ENCODE measurements at regions not wholly inside any gene's neighbourhood (a gene's known extent, or its start where the extent isn't known, plus 50 kb on each side); places are given as distances from the start of the nearest gene placed in this dataset.
A peak's percentile ranks its signal among the peaks of the same experiment; 100 is the strongest.

DNA sequence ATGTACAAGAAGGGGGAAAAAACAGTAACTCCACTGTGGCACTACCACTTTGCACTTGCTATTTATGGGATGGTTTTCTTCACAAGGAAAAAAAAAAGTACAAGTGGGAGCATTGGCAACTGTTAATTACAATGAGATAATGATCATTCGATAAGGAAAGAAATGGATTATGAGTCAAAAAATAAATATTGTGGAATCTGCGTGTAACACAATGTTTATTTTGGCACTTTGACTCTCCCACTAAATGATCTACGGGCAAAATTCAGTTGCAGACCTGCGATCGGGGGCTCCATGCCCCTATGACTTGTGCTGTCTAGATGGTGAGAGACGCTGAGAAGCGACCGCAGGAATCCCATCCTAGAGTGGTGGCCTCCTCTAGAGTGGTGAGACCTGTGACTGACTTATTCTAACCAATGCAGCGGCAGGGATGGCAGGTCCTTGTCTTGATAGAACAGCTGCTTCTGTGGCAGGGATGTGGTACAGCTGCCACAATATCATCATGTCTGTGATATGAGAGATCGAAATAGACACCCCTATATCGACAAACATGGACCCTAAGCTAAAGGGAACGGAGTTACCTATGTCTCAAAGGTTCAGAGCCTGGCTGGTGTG, 345.0 kb upstream of the KLF6 start:
- no peak for DNase-seq

DNA sequence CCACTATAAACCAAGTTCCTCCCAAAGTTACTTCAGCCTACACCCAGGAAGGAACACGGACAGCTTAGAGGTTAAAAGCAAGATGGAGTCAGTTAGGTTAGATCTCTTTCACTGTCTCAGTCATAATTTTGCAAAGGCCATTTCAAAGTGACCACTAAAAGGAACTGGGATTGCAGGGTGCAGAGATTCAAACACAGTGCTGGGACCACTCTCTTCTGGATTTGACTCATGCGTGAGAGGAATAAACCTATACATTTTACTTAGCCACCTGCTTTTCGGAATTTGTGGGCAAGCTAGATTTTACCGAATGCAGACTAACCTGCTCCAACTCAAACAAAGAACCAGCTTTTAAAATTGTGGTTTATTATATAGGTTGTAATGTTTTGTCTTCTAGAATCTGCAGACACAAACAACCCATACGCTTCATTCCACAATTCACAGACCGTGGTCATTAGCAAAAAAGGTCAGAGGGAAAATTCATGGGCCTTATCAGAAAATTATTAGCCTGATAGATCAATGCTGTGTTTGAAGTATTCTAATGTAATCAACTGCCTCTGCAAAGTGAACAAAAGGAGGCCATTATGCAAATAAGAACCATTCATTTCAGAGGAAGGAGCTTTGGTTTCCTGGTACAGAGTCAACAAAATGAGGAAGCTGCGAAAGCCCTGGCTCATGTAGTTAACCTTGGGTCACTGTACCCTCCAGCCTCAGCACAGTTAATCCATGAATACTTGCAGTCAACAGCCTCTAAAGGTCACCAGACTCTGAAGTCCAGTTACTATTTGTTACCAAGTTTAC, 342.7 kb upstream of the KLF6 start:
- DNase-seq, result no peak

DNA sequence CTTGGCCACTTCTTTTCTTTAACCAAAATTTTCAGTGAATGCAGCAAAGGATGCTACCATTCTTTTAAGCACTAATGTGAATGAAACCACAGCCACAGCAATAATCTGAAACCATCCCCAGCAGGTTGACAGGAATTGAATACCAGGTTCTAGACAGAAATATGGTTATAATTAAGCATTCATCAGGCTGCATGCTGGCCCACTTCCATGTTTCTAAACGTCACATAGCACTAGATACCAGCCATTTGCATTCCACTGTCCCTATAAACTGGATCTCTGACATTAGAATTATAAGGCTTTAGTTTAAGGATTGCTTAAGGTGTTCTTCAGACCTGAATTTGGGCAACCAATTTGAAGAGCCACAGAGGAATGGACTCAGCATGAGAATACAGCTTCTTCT, 340.8 kb upstream of the KLF6 start:
- no peak for DNase-seq

DNA sequence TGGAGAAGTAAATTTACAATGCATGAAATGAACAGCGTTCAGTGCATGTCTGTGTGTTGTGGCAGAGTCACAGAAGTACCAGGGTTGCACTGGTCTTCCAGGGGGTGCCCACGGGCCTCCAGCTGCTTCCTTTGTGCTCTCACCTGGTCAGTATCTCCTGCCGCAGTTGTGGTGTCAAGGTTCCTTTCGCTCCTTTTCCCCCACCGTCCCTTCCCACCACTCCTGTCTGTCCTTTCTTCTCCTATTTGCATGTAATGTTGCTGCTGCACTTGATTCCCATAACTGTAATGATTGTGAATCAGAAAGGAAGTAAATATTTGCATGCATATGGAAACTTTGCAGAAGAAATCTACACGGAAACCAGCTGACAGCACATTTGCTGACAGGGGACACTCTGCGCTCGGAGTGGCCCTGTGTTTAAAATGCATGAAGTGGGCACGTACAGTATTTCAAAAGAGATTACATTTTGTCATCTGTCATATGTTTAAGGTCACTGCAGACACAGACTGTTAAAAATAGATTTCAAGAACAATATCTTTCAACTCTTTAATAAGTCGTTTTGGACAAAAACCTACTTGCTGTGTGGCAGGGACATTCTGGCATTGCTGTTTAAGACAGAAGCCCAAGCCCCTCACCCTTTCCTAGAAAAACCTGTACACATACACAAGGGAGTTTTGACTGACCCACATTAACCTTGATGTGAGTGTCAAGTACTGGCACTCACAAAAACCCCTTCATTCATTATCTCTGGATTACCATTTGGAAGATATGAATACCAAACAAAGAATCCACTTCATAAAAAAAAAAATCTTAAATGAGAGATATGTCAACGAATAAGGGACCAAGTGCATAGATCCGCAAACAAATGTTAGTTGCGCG, 336.7 kb upstream of the KLF6 start:
- DNase-seq, result no peak

DNA sequence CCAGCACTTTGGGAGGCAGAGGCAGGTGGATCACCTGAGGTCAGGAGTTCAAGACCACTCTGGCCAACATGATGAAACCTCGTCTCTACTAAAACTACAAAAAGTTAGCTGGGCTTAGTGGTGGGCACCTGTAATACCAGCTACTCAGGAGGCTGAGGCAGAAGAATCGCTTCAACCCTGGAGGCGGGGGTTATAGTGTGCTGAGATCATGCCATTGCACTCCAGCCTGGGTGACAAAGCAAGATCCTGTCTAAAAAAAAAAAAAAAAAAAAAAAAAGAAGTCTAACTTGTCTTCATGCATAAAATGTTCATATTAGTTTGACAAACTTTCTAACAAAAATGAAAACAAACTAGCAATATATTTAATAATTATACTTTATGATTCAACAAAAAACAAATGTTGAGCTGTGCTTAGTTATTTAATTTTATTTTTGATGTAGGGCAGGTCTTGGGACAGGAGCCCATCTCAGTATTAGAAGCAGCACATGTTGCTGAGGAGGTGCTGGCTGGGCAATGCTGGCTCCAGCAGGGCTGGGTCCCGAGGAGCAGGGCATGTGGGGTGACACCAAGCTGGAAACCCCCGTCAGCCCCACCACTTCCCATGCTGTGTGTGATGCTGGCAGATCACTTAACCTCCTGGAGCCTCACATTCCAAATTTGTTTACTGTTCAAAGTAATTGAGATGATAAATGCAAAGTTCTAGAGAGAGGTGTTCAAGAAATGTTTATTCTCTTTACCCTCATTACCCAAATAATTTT, 335.3 kb upstream of the KLF6 start:
- peak; percentile 32 for DNase-seq

DNA sequence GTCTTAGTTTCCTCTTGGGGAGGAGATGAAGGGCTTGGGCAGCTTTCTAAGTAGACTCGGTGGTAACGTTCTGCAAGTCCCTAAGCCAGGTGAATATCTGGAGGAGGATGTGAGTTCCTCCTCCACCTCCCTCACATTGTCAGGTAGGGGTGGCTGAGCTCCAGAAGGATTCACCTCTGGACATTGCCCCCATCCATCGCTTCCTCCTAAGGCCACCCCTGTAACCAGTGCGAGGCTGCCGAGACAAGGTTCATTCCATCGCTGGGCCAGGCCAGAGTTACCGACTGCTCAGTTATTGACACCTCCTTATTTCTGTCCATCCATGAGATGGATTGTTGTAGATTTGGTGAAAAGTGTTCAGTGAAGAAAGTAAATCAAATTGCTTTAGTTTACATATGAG, 334.1 kb upstream of the KLF6 start:
- DNase-seq, result no peak

DNA sequence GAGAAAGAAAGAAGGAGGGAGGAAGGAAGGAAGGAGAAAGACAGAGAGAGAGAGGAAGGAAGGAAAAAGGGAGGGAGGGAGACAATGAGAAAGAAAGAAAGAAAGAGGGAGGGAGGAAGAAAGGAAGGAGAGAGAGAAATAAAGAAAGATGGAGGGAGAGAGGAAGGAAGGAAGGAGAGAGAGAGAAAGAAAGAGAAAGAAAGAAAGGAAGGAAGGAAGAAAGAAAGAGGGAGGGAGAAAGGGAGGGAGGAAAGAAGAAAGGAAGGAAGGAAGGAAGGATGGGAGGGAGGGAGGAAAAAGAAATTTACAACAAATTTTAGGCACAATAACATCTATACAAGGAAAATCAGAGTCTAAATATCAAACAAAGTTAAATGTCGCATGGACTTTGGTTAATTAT, 332.6 kb upstream of the KLF6 start:
- DNase-seq, result no peak

DNA sequence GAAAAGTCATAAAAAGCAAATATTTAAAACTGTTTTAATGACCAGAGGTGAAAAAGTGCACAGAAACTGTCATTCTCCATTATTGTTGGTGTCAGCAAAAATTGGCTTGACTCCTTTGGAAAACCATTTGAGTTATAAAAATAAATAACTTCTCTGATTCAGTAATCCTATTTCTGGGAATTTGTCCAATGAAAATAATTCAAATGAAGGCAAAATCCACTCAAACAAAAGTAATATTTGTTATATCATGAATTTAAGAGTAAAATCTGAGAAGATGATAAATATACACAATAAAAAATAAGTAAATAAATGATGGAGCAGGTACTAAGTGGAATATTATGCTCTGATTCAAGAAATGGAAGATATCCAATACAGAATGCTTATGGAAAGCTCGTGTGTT, 326.6 kb upstream of the KLF6 start:
- no peak for DNase-seq

DNA sequence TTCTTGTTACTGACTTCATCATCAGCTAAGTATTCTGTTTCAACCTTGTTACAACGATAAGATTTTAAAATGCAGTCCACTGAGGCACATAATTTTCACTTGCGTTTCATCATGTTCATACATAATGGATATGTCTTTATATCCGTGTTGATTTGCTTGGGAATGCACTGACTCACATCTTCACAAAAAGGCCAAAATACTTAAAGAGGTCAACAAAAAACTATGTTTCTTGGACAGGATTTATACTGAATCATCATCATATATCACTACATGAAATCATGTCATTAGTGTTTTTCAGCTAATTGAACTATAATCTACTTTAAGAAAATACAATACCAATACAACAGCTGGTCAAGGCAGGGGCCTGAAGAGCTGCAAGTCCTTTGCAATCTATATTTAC, 324.5 kb upstream of the KLF6 start:
- no peak for DNase-seq

DNA sequence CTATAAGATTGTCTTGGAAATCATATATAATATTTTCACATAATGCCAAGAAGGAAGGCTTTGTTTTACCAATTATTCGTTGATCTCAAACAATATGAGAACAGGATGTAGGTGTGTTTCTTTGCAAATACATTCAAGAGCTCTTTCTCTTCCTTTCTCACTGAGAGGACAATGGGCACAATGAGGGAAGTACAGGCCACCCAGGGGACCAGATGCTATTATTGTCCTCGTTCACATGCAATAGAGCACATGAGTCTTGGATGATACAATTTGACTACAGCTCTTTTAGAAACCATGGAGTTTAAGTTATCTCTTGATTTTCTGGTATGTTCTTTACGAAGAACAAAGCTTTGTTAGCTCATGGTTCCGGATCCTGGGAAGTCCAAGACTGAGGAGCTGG, 323.7 kb upstream of the KLF6 start:
- no peak for DNase-seq

DNA sequence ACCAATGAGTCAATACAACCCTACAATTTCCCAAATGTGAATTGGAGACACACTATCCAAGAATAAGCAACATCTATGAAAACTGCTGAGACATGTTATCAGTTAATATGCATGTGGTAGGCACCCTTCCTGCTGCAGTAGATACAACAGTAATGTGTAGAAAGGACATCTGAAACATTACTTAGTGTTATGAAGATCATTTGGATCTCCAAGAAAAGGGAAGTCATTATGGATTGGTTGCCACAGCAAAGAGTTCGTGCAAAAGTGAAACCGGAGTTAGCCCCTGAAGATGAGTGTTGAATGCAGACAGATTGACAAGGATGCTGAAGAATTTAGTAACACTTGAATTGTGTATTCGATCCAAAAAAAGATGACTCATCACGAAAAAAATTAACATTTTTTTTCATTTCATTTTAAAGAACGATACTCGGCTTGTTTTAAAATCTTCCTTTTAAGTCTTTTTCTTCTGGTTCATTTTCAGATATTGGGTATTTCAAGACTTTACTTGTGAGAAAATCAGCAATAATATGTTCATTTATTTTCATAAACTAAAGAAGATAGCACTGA, 322.4 kb upstream of the KLF6 start:
- no peak for DNase-seq

DNA sequence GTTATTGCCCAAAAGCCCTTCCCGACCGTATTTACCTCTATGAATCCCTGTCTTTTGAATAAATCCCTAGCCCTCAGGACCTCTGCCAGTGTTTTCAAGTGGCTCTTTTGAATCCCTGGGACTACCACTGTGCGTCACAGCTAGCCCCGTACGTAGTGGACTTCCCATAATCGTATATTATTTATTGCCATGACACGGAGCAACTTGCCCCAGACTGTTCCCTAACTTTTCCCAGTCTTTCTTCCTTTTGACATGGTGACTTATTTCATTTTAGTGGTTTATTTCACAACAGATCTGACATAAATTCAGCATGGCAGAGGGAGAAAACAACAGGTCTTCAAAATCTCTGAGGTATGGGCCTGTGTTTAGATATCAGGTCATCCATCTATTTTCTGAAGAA, 318.6 kb upstream of the KLF6 start:
- DNase-seq, result no peak

DNA sequence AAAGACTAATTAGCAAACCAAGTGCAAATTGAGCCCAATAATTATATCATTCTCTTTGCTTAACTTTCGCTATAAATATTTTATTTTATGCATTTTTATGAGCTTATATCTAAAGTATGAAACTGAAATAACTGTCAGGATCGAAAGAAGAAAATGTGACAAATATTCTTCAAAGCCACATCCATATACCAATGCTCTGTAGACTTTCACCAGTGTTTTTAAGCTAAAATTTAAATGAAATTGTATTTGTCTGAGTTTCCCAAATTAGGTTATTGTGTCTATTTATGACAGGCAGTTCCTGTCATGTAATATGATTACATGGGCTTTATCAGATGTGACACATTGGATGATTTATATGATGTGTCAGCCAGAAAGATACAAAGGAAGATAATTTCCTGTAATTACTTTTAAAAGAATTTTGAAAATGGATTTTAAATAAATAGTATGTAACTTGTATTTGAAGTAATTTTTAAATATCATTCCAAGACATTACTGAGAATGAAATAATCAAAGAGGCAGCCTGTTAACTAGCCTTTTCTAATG, 317.9 kb upstream of the KLF6 start:
- DNase-seq, result no peak

DNA sequence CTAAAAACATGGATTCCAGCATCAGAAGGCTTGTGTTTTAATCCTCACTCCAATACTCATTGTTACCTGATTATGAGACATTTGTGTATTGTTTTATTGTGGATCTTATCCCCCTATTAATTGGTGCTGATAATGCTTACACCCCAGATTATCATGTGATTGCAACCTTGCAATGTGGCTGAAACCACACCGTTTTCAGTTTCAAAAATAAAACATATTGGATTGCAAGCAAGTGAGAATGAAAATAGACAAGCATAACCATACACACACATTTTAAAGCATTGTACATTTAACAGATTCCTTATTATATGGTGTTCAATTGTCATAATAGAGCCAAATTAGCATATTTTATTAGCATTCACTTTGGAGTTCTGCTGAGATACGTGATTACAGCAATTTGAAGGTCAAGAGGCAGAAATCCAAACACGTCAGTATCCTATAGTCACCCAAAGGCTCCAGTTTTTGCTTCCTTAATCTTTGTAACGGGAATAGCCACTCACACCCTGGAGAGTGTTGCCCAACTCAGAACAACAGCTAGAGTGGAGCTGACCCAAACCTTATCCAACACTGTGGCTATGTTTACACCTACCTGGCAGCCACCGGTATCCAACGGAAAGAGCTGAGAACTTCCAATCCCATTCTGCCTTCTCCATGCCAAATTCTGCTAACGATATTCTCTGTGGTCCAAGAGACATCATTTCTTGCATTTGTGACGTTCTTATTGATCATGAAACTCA, 317.1 kb upstream of the KLF6 start:
- DNase-seq, result no peak

DNA sequence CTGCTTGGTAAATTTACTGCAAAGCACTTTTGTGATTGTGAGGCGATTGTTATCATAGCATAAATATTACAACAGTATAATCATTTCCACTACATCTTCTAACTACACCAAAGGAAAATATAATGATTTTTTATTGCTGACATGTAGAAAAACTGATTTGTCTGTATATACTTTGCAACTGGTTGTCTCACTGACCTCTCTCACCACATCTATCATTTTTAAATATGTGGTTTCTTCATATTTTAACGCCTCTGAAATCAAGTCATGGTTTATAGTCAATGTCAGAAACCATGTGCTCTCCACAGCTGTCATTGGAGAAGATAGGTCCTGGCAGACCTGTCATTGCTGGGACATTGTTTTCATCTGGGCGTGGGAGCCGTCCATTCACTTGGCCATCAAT, 315.4 kb upstream of the KLF6 start:
- DNase-seq, result no peak

DNA sequence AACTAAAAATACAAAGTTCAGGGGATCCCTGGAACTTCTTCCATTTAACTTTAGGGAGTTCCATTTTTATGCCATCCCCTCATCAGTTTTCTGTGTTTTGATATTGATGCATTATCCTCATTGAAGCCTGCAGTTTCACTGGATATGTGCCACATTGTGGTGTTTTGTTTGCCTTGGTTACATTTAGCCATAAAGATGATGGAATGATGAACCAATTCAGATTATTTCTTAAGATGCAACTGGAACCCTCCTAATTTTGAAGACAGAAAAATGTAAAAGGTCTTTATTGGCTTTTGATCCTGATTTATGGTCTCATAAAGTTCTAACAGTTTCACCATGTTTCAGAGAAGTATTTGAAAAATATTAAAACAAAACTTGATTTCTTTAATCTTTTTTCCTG, 314.2 kb upstream of the KLF6 start:
- DNase-seq, result no peak

DNA sequence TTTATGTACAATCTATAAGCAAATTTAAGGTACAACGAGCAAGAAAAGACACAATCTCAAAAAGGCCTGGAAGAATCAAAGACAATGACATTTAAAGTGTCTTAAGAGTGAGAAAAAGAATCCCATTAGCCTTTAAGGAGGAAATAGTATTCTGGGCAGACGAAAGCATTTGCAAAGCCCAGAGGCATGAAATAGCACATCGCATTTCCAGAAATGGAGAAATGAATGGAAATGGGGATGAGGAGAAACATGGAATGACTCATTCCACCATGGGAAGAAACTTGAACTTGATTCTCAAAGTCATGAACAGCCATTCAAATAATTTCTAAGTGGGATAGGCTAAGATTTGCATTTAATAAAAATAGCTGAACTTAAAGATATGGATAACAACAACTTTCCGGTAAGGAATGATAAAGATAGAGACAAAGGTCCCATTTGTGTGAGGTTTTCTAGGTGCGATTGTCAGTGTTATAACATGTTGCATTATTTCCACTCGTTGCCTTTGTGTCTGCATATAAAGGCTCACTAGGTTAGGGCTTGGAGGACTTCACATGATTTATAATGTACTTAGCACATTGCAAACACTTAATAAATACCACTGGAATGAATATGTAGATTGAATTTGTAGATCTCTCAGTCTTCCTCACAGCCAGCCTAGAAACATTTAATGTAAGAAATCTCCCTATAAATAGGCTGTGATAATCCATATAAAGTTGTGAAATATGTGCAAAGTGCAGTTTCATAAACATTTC, 310.3 kb upstream of the KLF6 start:
- DNase-seq, result no peak

DNA sequence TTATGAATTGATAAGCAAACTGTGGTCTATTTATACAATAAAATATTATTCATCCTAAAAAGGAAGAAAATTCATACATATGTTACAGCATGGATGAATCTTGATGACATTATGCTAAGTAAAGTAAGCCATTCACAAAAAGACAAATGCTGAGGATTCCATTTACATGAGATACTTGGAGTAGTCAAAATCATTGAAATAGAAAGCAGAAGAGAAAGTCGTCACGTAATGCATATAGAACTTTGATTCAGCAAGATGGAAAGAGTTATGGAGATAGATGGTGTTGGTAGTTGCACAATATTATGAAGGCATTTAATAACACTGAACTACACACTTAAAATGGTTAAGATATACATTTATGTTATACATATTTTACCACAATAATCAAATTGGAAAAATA, 309.7 kb upstream of the KLF6 start:
- no peak for DNase-seq

DNA sequence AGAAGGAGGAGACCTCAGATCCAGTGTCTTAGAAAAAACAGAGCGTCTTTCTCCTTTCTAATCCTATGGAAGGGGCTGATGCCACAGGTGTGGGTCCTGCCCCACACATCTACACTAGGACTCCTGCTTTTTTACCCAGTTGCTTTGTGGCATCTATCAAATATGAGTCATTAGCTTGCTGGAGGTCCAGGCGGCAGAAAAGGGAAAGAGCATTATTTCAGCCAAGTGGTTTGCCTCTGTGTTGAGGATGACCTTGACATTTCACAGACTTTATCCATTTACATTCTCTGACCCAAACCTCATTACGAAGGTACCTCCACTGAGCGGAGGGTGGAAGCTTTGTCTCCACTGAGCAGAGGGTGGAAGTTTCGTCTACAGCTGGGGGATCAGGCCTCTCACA, 308.4 kb upstream of the KLF6 start:
- no peak for DNase-seq

DNA sequence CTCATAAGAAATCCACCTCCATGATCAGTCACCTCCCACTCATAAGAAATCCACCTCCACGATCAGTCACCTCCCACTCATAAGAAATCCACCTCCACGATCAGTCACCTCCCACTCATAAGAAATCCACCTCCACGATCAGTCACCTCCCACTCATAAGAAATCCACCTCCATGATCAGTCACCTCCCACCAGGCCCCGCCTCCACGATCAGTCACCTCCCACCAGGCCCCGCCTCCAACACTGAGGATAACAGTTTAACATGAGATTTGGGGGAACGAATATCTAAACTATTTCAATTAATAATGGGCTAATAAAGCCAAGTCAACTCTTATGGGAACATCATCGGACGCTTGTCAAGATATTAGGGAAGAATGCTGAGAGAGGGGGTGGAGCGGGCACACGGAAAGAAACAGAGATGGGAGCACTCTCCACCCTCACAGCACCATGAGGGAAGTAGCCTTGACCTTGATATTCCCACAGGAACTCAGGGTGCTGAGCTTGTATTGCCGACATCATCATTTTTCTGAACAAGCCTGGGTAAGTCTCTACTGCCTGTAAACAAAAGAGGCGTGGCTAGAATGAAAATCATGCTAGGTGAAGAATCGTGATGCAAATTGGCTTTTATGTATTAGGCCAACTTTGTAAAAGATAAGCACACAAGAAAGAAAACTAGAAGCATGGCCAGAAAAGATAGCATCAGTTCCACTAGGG, 303.5 kb upstream of the KLF6 start:
- DNase-seq, result peak; percentile 12
